ENCODE measurements at regions not wholly inside any gene's neighbourhood (a gene's known extent, or its start where the extent isn't known, plus 50 kb on each side); places are given as distances from the start of the nearest gene placed in this dataset.

DNA sequence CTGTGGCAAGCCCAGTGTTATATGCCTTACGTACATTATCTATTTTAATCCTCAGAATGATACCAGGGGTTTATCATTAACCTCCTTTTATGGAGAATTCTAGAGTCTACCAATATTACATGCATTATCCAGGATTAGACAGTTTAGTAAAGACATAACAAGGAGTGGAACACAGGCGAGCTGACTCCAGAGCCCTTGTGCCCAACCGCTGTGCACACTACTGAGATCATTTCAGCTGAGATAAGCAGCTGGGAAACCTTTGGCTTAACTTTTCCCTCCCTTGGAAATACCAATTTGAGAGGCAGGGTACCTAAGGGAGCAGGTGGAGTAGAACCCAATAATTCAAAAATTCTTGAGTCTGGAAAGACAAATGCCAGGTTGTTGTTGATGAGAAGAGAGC, 59.8 kb upstream of the ATP1B1 start:
- Histone ChIP-seq H3K27ac (ENCODE audit: low read depth, low read length, poor library complexity, severe bottlenecking) (no peak overlapping the region), H3K4me1 (ENCODE audit: insufficient read depth, low read length, poor library complexity, severe bottlenecking) (no peaks in the 10 kb centered on the region), H3K9me3 (ENCODE audit: low read depth, low read length, poor library complexity, severe bottlenecking) (no peaks in the 10 kb centered on the region), H3K36me3 (ENCODE audit: insufficient read depth, low read length, poor library complexity, severe bottlenecking) (no peaks in the 10 kb centered on the region), H3K27me3 (replicated peaks; ENCODE audit: insufficient read depth, low read depth, low read length, poor library complexity) (no peaks in the 10 kb centered on the region), H3K4me3 (ENCODE audit: low read depth, low read length, poor library complexity, severe bottlenecking) (no peak overlapping the region)
- intact Hi-C loops (cut with micrococcal nuclease; ENCODE audit: unreplicated experiment), result no loop called here
- no peak for DNase-seq (ENCODE audit: low spot score)
- POLR2A ChIA-PET (ENCODE audit: low non-redundant PET), result no interaction called here
- no peak for TF ChIP-seq EZH2 (IDR thresholded peaks at IDR 0.05; ENCODE audit: borderline replicate concordance, low read depth, low read length, poor library complexity, severe bottlenecking)
- TF ChIP-seq, protein P1, sequence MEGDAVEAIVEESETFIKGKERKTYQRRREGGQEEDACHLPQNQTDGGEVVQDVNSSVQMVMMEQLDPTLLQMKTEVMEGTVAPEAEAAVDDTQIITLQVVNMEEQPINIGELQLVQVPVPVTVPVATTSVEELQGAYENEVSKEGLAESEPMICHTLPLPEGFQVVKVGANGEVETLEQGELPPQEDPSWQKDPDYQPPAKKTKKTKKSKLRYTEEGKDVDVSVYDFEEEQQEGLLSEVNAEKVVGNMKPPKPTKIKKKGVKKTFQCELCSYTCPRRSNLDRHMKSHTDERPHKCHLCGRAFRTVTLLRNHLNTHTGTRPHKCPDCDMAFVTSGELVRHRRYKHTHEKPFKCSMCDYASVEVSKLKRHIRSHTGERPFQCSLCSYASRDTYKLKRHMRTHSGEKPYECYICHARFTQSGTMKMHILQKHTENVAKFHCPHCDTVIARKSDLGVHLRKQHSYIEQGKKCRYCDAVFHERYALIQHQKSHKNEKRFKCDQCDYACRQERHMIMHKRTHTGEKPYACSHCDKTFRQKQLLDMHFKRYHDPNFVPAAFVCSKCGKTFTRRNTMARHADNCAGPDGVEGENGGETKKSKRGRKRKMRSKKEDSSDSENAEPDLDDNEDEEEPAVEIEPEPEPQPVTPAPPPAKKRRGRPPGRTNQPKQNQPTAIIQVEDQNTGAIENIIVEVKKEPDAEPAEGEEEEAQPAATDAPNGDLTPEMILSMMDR (conservative IDR thresholded peaks at IDR 0.05; ENCODE audit: low read depth, low read length), result no peak
- CTCF ChIA-PET, result no interaction called here
- no TSS peak for BruUV-seq (replicated peaks)

DNA sequence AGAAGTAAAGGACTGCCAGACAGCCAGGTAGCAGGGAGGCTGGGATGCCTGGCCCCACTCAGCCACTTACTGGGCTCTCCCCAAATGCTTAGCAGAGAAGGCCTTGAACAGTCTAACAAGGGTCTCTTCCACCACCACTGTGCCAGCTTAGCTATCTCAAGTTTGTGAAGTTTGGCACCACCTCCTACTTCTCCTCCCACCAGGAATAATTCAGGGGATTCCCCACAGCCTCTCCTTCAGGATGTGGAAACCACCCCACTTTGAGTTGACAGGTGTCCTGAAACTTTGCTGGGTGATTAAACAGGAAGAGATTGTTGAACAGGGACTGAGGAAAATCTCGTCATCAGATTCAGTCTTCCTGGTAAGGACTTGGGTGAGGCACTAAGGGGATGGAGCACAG, 59.4 kb upstream of the ATP1B1 start:
- Histone ChIP-seq H3K27ac (ENCODE audit: low read depth, low read length, poor library complexity, severe bottlenecking) (no peak overlapping the region), H3K4me1 (ENCODE audit: insufficient read depth, low read length, poor library complexity, severe bottlenecking) (no peaks in the 10 kb centered on the region), H3K9me3 (ENCODE audit: low read depth, low read length, poor library complexity, severe bottlenecking) (no peaks in the 10 kb centered on the region), H3K36me3 (ENCODE audit: insufficient read depth, low read length, poor library complexity, severe bottlenecking) (no peaks in the 10 kb centered on the region), H3K27me3 (replicated peaks; ENCODE audit: insufficient read depth, low read depth, low read length, poor library complexity) (no peaks in the 10 kb centered on the region), H3K4me3 (ENCODE audit: low read depth, low read length, poor library complexity, severe bottlenecking) (no peak overlapping the region)
- DNase-seq (ENCODE audit: low spot score), result no peak
- POLR2A ChIA-PET (ENCODE audit: low non-redundant PET), result no interaction called here
- no TSS peak for BruUV-seq (replicated peaks)
- no peak for TF ChIP-seq EZH2 (IDR thresholded peaks at IDR 0.05; ENCODE audit: borderline replicate concordance, low read depth, low read length, poor library complexity, severe bottlenecking)
- intact Hi-C loops (cut with micrococcal nuclease; ENCODE audit: unreplicated experiment), result no loop called here
- CTCF ChIA-PET, result no interaction called here

DNA sequence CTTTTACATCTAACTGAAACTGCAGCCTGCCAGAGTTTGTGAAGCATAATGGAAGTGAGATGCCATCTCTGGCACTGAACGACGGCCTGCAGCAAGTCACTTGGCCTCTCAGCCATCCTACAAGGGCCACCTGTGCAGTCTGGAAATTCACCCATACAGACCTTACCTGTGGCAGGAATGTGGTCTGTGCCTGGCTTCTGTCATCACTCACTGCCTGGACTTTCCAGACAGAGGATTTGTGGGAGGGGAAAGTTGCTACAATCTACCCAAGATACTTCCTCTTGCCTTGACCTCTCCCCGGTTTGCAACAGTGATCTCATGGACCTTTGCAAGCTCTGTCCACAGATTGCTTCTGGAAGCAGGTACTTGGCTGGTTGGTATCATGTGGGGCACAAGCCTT, 58.4 kb upstream of the ATP1B1 start:
- H3K27ac ChIP-seq (ENCODE audit: low read depth, low read length, poor library complexity, severe bottlenecking), result no peak overlapping the region
- H3K36me3 ChIP-seq (ENCODE audit: insufficient read depth, low read length, poor library complexity, severe bottlenecking), result no peaks in the 10 kb centered on the region
- no peaks in the 10 kb centered on the region for H3K4me1 ChIP-seq (ENCODE audit: insufficient read depth, low read length, poor library complexity, severe bottlenecking)
- no peak for DNase-seq (ENCODE audit: low spot score)
- H3K9me3 ChIP-seq (ENCODE audit: low read depth, low read length, poor library complexity, severe bottlenecking), result no peaks in the 10 kb centered on the region
- TF ChIP-seq, protein P1 (conservative IDR thresholded peaks at IDR 0.05; ENCODE audit: low read depth, low read length), result no peak
- no peak for TF ChIP-seq EZH2 (IDR thresholded peaks at IDR 0.05; ENCODE audit: borderline replicate concordance, low read depth, low read length, poor library complexity, severe bottlenecking)
- no peak overlapping the region for H3K4me3 ChIP-seq (ENCODE audit: low read depth, low read length, poor library complexity, severe bottlenecking)
- CTCF ChIA-PET, result no interaction called here
- no peaks in the 10 kb centered on the region for H3K27me3 ChIP-seq (replicated peaks; ENCODE audit: insufficient read depth, low read depth, low read length, poor library complexity)
- BruUV-seq (replicated peaks), result no TSS peak
- intact Hi-C loops (cut with micrococcal nuclease; ENCODE audit: unreplicated experiment), result no loop called here
- POLR2A ChIA-PET (ENCODE audit: low non-redundant PET), result no interaction called here

DNA sequence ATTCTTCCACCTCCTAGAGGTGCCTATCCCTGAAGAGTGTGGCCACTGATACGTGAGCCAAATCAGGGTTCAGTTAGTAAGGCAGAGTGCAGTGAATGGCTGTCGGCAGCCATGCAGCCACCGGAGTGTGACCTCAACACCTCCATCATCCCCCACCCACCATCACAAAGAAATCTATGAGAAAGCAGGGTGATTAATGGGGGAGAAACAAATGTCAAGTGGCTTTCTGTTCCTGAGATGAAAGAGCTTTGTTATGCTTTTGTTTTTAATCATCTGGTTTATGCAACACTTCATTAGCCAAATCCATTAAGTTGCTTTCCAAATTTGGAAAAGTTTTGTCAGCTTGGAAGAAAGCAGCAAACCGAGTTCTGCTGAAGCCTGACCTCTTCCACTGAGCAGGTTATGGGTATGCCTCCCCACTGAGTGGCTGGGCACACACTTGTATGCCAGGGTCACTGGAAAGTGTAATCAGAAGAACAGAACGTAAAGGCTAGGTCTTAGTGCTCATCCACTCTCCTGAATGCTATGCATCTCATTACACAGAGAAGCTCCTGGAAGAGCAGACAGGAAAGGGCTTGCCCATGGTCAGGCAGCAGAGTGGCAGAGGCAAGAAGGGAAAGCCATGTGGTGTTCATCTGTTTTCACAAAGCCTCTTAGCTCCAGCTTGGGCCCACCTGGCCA, 57.1 kb upstream of the ATP1B1 start:
- Histone ChIP-seq H3K9me3 (ENCODE audit: low read depth, low read length, poor library complexity, severe bottlenecking) (no peaks in the 10 kb centered on the region), H3K4me3 (ENCODE audit: low read depth, low read length, poor library complexity, severe bottlenecking) (no peak overlapping the region), H3K27ac (ENCODE audit: low read depth, low read length, poor library complexity, severe bottlenecking) (no peak overlapping the region), H3K4me1 (ENCODE audit: insufficient read depth, low read length, poor library complexity, severe bottlenecking) (no peaks in the 10 kb centered on the region), H3K27me3 (replicated peaks; ENCODE audit: insufficient read depth, low read depth, low read length, poor library complexity) (no peaks in the 10 kb centered on the region), H3K36me3 (ENCODE audit: insufficient read depth, low read length, poor library complexity, severe bottlenecking) (no peaks in the 10 kb centered on the region)
- POLR2A ChIA-PET (ENCODE audit: low non-redundant PET), result no interaction called here
- BruUV-seq (replicated peaks), result no TSS peak
- intact Hi-C loops (cut with micrococcal nuclease; ENCODE audit: unreplicated experiment), result no loop called here
- no peak for DNase-seq (ENCODE audit: low spot score)
- CTCF ChIA-PET, result no interaction called here
- no peak for TF ChIP-seq EZH2 (IDR thresholded peaks at IDR 0.05; ENCODE audit: borderline replicate concordance, low read depth, low read length, poor library complexity, severe bottlenecking)
- TF ChIP-seq, protein P1 (conservative IDR thresholded peaks at IDR 0.05; ENCODE audit: low read depth, low read length), result no peak
